H9 (cell line): ENCODE measurements at regions not wholly inside any gene's neighbourhood (a gene's known extent, or its start where the extent isn't known, plus 50 kb on each side); places are given as distances from the start of the nearest gene placed in this dataset.

Experiments used
- DNase-seq: peaks from one replicate; pipeline ENCODE4 v3.0.0-alpha.2; 2017
- H2AFZ ChIP-seq: one replicate; pipeline ENCODE4 v1.6.1; 2013; ENCODE audit warnings: mild to moderate bottlenecking, low read length, control low read depth, moderate library complexity
- H2AK5ac ChIP-seq: 2 replicates; pipeline ENCODE4 v1.6.1; 2013; ENCODE audit warnings: low read length, control low read depth, mixed read lengths; ENCODE audit not compliant: insufficient read length
- H2BK120ac ChIP-seq: one replicate; pipeline ENCODE4 v1.6.1; 2013; ENCODE audit warnings: low read depth, mild to moderate bottlenecking, low read length, control low read depth, inconsistent platforms; ENCODE audit not compliant: poor library complexity, severe bottlenecking
- H2BK12ac ChIP-seq: 2 replicates; pipeline ENCODE4 v1.6.1; 2013; ENCODE audit warnings: low read length, control low read depth, mixed read lengths, low read depth; ENCODE audit not compliant: insufficient read length
- H2BK15ac ChIP-seq: 2 replicates; pipeline ENCODE4 v1.6.1; 2013; ENCODE audit warnings: low read depth, low read length, control low read depth
- H2BK20ac ChIP-seq: one replicate; pipeline ENCODE4 v1.6.1; 2013; ENCODE audit warnings: low read depth, mild to moderate bottlenecking, low read length, control low read depth, inconsistent platforms; ENCODE audit not compliant: poor library complexity, severe bottlenecking
- H2BK5ac ChIP-seq: 2 replicates; pipeline ENCODE4 v1.6.1; 2013; ENCODE audit warnings: low read length, control low read depth, mixed read lengths; ENCODE audit not compliant: insufficient read length
- H3K14ac ChIP-seq: 2 replicates; pipeline ENCODE4 v1.6.1; 2013; ENCODE audit warnings: low read length, control low read depth; ENCODE audit not compliant: insufficient read depth
- H3K18ac ChIP-seq: 2 replicates; pipeline ENCODE4 v1.6.1; 2013; ENCODE audit warnings: low read depth, mild to moderate bottlenecking, mixed read lengths, low read length, control low read depth; ENCODE audit not compliant: insufficient read length
- H3K23ac ChIP-seq: 2 replicates; pipeline ENCODE4 v1.6.1; 2013; ENCODE audit warnings: low read length, control low read depth, mixed read lengths, low read depth; ENCODE audit not compliant: insufficient read length
- H3K23me2 ChIP-seq: 2 replicates; pipeline ENCODE4 v1.6.1; 2013; ENCODE audit warnings: low read depth, mild to moderate bottlenecking, mixed read lengths, low read length, control low read depth; ENCODE audit not compliant: insufficient read length, poor library complexity, severe bottlenecking
- H3K27ac ChIP-seq: 2 replicates; pipeline ENCODE4 v1.5.1; 2013; ENCODE audit warnings: low read length, control low read depth, mixed read lengths, low read depth; ENCODE audit not compliant: insufficient read length
- H3K27me3 ChIP-seq: 2 replicates; pipeline ENCODE4 v1.6.1; 2013; ENCODE audit warnings: low read length, control low read depth, inconsistent platforms; ENCODE audit not compliant: insufficient read depth
- H3K4ac ChIP-seq: 2 replicates; pipeline ENCODE4 v1.6.1; 2013; ENCODE audit warnings: low read depth, mild to moderate bottlenecking, control low read depth, inconsistent platforms, low read length, moderate library complexity
- H3K4me1 ChIP-seq: 2 replicates; pipeline ENCODE4 v1.6.1; 2013; ENCODE audit warnings: low read length, control low read depth, inconsistent platforms; ENCODE audit not compliant: insufficient read depth
- H3K4me2 ChIP-seq: 2 replicates; pipeline ENCODE4 v1.6.1; 2013; ENCODE audit warnings: low read length, control low read depth, mixed read lengths; ENCODE audit not compliant: insufficient read length, insufficient read depth
- H3K56ac ChIP-seq: 2 replicates; pipeline ENCODE4 v1.6.1; 2013; ENCODE audit warnings: low read depth, mild to moderate bottlenecking, mixed read lengths, low read length, control low read depth; ENCODE audit not compliant: insufficient read length
- H3K79me1 ChIP-seq: 2 replicates; pipeline ENCODE4 v1.6.1; 2013; ENCODE audit warnings: low read depth, mild to moderate bottlenecking, moderate library complexity, low read length, control low read depth, inconsistent platforms; ENCODE audit not compliant: insufficient read depth, poor library complexity, severe bottlenecking
- H3K79me2 ChIP-seq: 2 replicates; pipeline ENCODE4 v1.6.1; 2013; ENCODE audit warnings: low read length, control low read depth, inconsistent platforms; ENCODE audit not compliant: insufficient read depth
- H3K9ac ChIP-seq: 2 replicates; pipeline ENCODE4 v1.6.1; 2013; ENCODE audit warnings: low read length, control low read depth, mixed read lengths; ENCODE audit not compliant: insufficient read length; ENCODE audit errors: extremely low read depth
- H3K9me3 ChIP-seq: one replicate; pipeline ENCODE4 v1.6.1; 2013; ENCODE audit warnings: low read depth, low read length, inconsistent platforms; ENCODE audit not compliant: control insufficient read depth
- H3T11ph ChIP-seq: one replicate; pipeline ENCODE4 v1.6.1; 2013; ENCODE audit warnings: mild to moderate bottlenecking, low read length, control low read depth, inconsistent platforms
- H4K20me1 ChIP-seq: one replicate; pipeline ENCODE4 v1.6.1; 2013; ENCODE audit not compliant: control insufficient read depth, insufficient read length, insufficient read depth
- H4K5ac ChIP-seq: 2 replicates; pipeline ENCODE4 v1.6.1; 2013; ENCODE audit warnings: low read depth, mild to moderate bottlenecking, mixed read lengths, low read length, control low read depth; ENCODE audit not compliant: insufficient read length
- H4K8ac ChIP-seq: replicated peaks from 2 replicates; pipeline ENCODE4 v1.6.1; 2013; ENCODE audit warnings: low read length, control low read depth, mixed read lengths, low read depth; ENCODE audit not compliant: insufficient read length
- H4K91ac ChIP-seq: 2 replicates; pipeline ENCODE4 v1.6.1; 2013; ENCODE audit warnings: low read depth, mild to moderate bottlenecking, moderate library complexity, mixed read lengths, low read length, control low read depth; ENCODE audit not compliant: insufficient read length
- H3K27ac Mint-ChIP-seq, 3 experiments: 2 replicates in 2 of 3; 3 replicates in 1 of 3; pipeline ENCODE4 v1.8.0; 2020 to 2021; ENCODE audit warnings: mixed read lengths in 3 of 3, mild to moderate bottlenecking in 1 of 3, moderate library complexity in 1 of 3
- H3K27me3 Mint-ChIP-seq: 2 replicates; pipeline ENCODE4 v1.8.0; 2021; ENCODE audit warnings: low read depth, mild to moderate bottlenecking, moderate library complexity, mixed read lengths
- H3K36me3 Mint-ChIP-seq, 3 experiments: 2 replicates in 2 of 3; 3 replicates in 1 of 3; pipeline ENCODE4 v1.8.0; 2020 to 2021; ENCODE audit warnings: low read depth in 3 of 3, mixed read lengths in 3 of 3; ENCODE audit not compliant: insufficient read depth in 1 of 3
- H3K4me1 Mint-ChIP-seq, 2 experiments: 2 replicates each; pipeline ENCODE4 v1.8.0; 2020; ENCODE audit warnings: mixed read lengths in 2 of 2
- H3K4me3 Mint-ChIP-seq, 2 experiments: 2 replicates in 1 of 2; 3 replicates in 1 of 2; pipeline ENCODE4 v1.8.0; 2020 to 2021; ENCODE audit warnings: mild to moderate bottlenecking in 2 of 2, mixed read lengths in 2 of 2, moderate library complexity in 1 of 2
- H3K9me3 Mint-ChIP-seq, 2 experiments: 2 replicates in 1 of 2; 3 replicates in 1 of 2; pipeline ENCODE4 v1.8.0; 2020; ENCODE audit warnings: mild to moderate bottlenecking in 2 of 2, mixed read lengths in 2 of 2, moderate library complexity in 1 of 2
- WGBS: extraction: QIAGEN DNeasy Blood & Tissue Kit; methylation state at CpG from one replicate; pipeline ENCODE4 v1.1.7; 2013; ENCODE audit warnings: missing lambda C conversion rate, low lambda C conversion rate, mixed read lengths; ENCODE audit not compliant: insufficient read length; ENCODE audit errors: extremely low coverage; 5-methylcytosine and 5-hydroxymethylcytosine counted together
- TF ChIP-seq, protein P1 (sequence below): fragments of 200-600 bp; sonication (generic); conservative IDR thresholded peaks from 3 replicates; pipeline ENCODE4 v1.8.0; 2021; ENCODE audit warnings: antibody characterized with exemption, mild to moderate bottlenecking

DNA sequence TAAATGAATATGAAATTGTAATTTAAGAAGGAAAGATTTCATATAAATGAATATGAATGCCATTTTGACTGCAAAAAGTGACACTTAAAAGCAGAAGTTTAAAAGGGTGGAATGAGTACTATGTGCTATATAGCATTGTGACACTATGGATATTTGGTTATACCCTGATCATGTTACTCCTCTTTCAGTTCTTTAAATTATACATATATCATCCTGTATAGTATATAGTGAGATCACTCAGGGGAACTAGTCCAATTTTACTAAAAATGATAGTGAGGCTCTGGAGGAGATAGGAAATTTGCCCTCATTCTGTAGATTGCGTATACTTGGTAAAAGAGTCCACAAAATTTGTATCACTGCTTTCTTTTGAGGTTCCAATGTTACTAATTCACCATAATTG is 155.7 kb upstream of the BTG1 start:
- H3K79me1 ChIP-seq: no peaks in the 10 kb centered on the region
- Mint-ChIP-seq H3K27me3 (no peaks in the 10 kb centered on the region), H3K9me3 (no peaks in the 10 kb centered on the region), H3K36me3 (no peaks in the 10 kb centered on the region), H3K4me1 (peaks cover 23 to 24% of the 10 kb centered on the region in 2 experiments), H3K4me3 (no peak overlapping the region), H3K27ac (no peak overlapping the region)
- no peak overlapping the region for H3K4me2 ChIP-seq
- no peaks in the 10 kb centered on the region for H3K27me3 ChIP-seq
- no peak overlapping the region for H4K91ac ChIP-seq
- H3K4ac ChIP-seq: no peak overlapping the region
- H3K23ac ChIP-seq: no peak overlapping the region
- no peak overlapping the region for H4K8ac ChIP-seq
- H3K4me1 ChIP-seq: peaks cover 3% of the 10 kb centered on the region; the same call in 1 of the 2 replicates
- no peak overlapping the region for H4K5ac ChIP-seq
- H2BK120ac ChIP-seq: no peak overlapping the region
- no peak overlapping the region for H3K9ac ChIP-seq
- H3K18ac ChIP-seq: no peak overlapping the region
- no peak overlapping the region for H3K14ac ChIP-seq
- WGBS: no CpG with 5 or more reads among the region's 1 CpG
- no peaks in the 10 kb centered on the region for H4K20me1 ChIP-seq
- no peak overlapping the region for H3K56ac ChIP-seq
- H3K79me2 ChIP-seq: no peaks in the 10 kb centered on the region
- H3K9me3 ChIP-seq: no peaks in the 10 kb centered on the region
- H2AFZ ChIP-seq: no peak overlapping the region
- no peak overlapping the region for H3T11ph ChIP-seq
- no peak overlapping the region for H2BK12ac ChIP-seq
- no peak overlapping the region for H2BK15ac ChIP-seq
- TF ChIP-seq, protein P1, sequence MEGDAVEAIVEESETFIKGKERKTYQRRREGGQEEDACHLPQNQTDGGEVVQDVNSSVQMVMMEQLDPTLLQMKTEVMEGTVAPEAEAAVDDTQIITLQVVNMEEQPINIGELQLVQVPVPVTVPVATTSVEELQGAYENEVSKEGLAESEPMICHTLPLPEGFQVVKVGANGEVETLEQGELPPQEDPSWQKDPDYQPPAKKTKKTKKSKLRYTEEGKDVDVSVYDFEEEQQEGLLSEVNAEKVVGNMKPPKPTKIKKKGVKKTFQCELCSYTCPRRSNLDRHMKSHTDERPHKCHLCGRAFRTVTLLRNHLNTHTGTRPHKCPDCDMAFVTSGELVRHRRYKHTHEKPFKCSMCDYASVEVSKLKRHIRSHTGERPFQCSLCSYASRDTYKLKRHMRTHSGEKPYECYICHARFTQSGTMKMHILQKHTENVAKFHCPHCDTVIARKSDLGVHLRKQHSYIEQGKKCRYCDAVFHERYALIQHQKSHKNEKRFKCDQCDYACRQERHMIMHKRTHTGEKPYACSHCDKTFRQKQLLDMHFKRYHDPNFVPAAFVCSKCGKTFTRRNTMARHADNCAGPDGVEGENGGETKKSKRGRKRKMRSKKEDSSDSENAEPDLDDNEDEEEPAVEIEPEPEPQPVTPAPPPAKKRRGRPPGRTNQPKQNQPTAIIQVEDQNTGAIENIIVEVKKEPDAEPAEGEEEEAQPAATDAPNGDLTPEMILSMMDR: no peak
- H2AK5ac ChIP-seq: no peak overlapping the region
- no peak overlapping the region for H2BK20ac ChIP-seq
- no peak for DNase-seq
- no peak overlapping the region for H2BK5ac ChIP-seq
- H3K27ac ChIP-seq: no peak overlapping the region
- H3K23me2 ChIP-seq: no peaks in the 10 kb centered on the region
